ENCODE measurements at regions not wholly inside any gene's neighbourhood (a gene's known extent, or its start where the extent isn't known, plus 50 kb on each side); places are given as distances from the start of the nearest gene placed in this dataset.
"Not testable (repeated sequence)": the region's sequence is repeated elsewhere in the genome, so short reads cannot be mapped to it uniquely, and the experiment has no call there.

GRCh38 chr3:109413049-109413448 lies 75.7 kb upstream of the DPPA4 start:
- Histone ChIP-seq H3K4me1 (ENCODE audit: insufficient read depth, low read length) (no peaks in the 10 kb centered on the region), H3K4me3 (ENCODE audit: low read length) (no peak overlapping the region), H3K36me3 (ENCODE audit: insufficient read depth, low read length) (no peaks in the 10 kb centered on the region), H3K27me3 (ENCODE audit: insufficient read depth, low read length, poor library complexity, severe bottlenecking) (no peaks in the 10 kb centered on the region), H3K9me3 (ENCODE audit: low read length) (no peaks in the 10 kb centered on the region), H3K27ac (ENCODE audit: low read depth, low read length) (no peak overlapping the region)
- Mint-ChIP-seq H3K9me3 (peaks cover 0 to 5% (median 2%) of the 10 kb centered on the region in 5 donors), H3K27ac (no peak overlapping the region), H3K4me3 (no peak overlapping the region), H3K36me3 (no peaks in the 10 kb centered on the region), H3K27me3 (no peaks in the 10 kb centered on the region), H3K4me1 (no peaks in the 10 kb centered on the region)
- DNase-seq, result no peak
- ChIA-PET CTCF (no interaction called here), POLR2A (no interaction called here)

DNA sequence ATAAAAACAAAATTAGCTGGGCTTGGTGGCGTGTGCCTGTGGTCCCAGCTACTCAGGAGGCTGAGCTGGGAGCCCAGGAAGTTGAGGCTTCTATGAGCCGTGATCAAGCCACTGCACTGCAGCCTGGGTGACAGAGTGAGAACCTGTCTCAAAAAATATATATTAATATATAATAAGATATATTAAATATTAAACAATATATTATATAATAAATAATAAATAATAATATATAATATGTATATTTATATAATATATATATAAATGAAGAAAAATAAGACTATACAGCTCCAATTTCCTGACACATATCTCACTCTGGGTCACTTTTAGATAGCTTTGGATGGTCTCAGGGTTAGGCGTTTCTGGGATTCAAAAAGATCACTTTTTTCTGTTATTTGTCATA lies 74.2 kb upstream of the DPPA4 start:
- H3K27ac Mint-ChIP-seq, result no peak overlapping the region
- CTCF ChIA-PET, result no interaction called here
- DNase-seq, result no peak
- H3K27me3 Mint-ChIP-seq, result peaks cover 0 to 2% of the 10 kb centered on the region in 2 donors
- no peak overlapping the region for H3K27ac ChIP-seq (ENCODE audit: low read depth, low read length)
- no peaks in the 10 kb centered on the region for H3K9me3 ChIP-seq (ENCODE audit: low read length)
- H3K4me1 Mint-ChIP-seq, result no peaks in the 10 kb centered on the region
- no peak overlapping the region for H3K4me3 ChIP-seq (ENCODE audit: low read length)
- no peak overlapping the region for H3K4me3 Mint-ChIP-seq
- no peaks in the 10 kb centered on the region for H3K36me3 Mint-ChIP-seq
- H3K27me3 ChIP-seq (ENCODE audit: insufficient read depth, low read length, poor library complexity, severe bottlenecking), result no peaks in the 10 kb centered on the region
- POLR2A ChIA-PET, result no interaction called here
- H3K4me1 ChIP-seq (ENCODE audit: insufficient read depth, low read length), result no peaks in the 10 kb centered on the region
- no peaks in the 10 kb centered on the region for H3K36me3 ChIP-seq (ENCODE audit: insufficient read depth, low read length)
- peaks cover 0 to 7% (median 3%) of the 10 kb centered on the region in 5 donors for H3K9me3 Mint-ChIP-seq

- ChIA-PET CTCF (no interaction called here), POLR2A (no interaction called here)
- Histone ChIP-seq H3K36me3 (ENCODE audit: insufficient read depth, low read length) (no peaks in the 10 kb centered on the region), H3K4me1 (ENCODE audit: insufficient read depth, low read length) (no peaks in the 10 kb centered on the region), H3K27ac (ENCODE audit: low read depth, low read length) (no peak overlapping the region), H3K4me3 (ENCODE audit: low read length) (no peak overlapping the region), H3K9me3 (ENCODE audit: low read length) (no peaks in the 10 kb centered on the region), H3K27me3 (ENCODE audit: insufficient read depth, low read length, poor library complexity, severe bottlenecking) (no peaks in the 10 kb centered on the region)
- H3K4me1 Mint-ChIP-seq, result no peaks in the 10 kb centered on the region
- H3K27ac Mint-ChIP-seq, result no peak overlapping the region
- H3K36me3 Mint-ChIP-seq, result no peaks in the 10 kb centered on the region
- no peaks in the 10 kb centered on the region for H3K9me3 Mint-ChIP-seq
- H3K4me3 Mint-ChIP-seq, result no peak overlapping the region
- no peak for DNase-seq
- H3K27me3 Mint-ChIP-seq, result no peaks in the 10 kb centered on the region
Measured at GRCh38 chr3:109396806-109397205, 59.5 kb upstream of the DPPA4 start.

DNA sequence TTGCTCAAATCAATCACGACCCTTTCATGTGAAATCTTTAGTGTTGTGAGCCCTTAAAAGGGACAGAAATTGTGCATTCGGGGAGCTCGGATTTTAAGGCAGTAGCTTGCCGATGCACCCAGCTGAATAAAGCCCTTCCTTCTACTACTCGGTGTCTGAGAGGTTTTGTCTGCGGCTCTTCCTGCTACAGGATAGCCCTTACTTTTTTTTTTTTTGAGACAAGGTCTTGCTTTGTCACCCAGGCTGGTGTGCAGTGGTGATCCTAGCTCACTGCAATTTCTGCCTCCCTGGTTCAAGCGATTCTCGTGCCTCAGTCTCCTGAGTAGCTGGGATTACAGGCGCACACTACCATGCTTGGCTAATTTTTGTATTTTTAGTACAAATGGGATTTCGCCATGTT lies 56.4 kb upstream of the DPPA4 start:
- H3K9me3 Mint-ChIP-seq; DNase-seq; H3K9me3 ChIP-seq (ENCODE audit: low read length); H3K36me3 Mint-ChIP-seq; CTCF ChIA-PET; H3K27ac ChIP-seq (ENCODE audit: low read depth, low read length); H3K4me3 ChIP-seq (ENCODE audit: low read length); POLR2A ChIA-PET; H3K27me3 ChIP-seq (ENCODE audit: insufficient read depth, low read length, poor library complexity, severe bottlenecking); H3K27ac Mint-ChIP-seq; H3K4me1 Mint-ChIP-seq; H3K4me3 Mint-ChIP-seq; H3K27me3 Mint-ChIP-seq; H3K36me3 ChIP-seq (ENCODE audit: insufficient read depth, low read length); H3K4me1 ChIP-seq (ENCODE audit: insufficient read depth, low read length): not testable (repeated sequence)

GRCh38 chr3:109392293-109392692 lies 54.9 kb upstream of the DPPA4 start:
- H3K4me3 Mint-ChIP-seq, result no peak overlapping the region
- Histone ChIP-seq H3K9me3 (ENCODE audit: low read length) (no peaks in the 10 kb centered on the region), H3K36me3 (ENCODE audit: insufficient read depth, low read length) (no peaks in the 10 kb centered on the region), H3K27me3 (ENCODE audit: insufficient read depth, low read length, poor library complexity, severe bottlenecking) (no peaks in the 10 kb centered on the region), H3K27ac (ENCODE audit: low read depth, low read length) (no peak overlapping the region), H3K4me1 (ENCODE audit: insufficient read depth, low read length) (no peaks in the 10 kb centered on the region), H3K4me3 (ENCODE audit: low read length) (no peak overlapping the region)
- no peak overlapping the region for H3K27ac Mint-ChIP-seq
- ChIA-PET POLR2A (no interaction called here), CTCF (no interaction called here)
- no peaks in the 10 kb centered on the region for H3K4me1 Mint-ChIP-seq
- H3K9me3 Mint-ChIP-seq, result no peaks in the 10 kb centered on the region
- DNase-seq, result no peak
- H3K36me3 Mint-ChIP-seq, result no peaks in the 10 kb centered on the region
- H3K27me3 Mint-ChIP-seq, result no peaks in the 10 kb centered on the region

GRCh38 chr3:109387621-109388020 lies 50.3 kb upstream of the DPPA4 start:
- Mint-ChIP-seq H3K27me3 (no peaks in the 10 kb centered on the region), H3K4me3 (no peak overlapping the region), H3K4me1 (no peaks in the 10 kb centered on the region), H3K36me3 (no peaks in the 10 kb centered on the region), H3K9me3 (no peaks in the 10 kb centered on the region), H3K27ac (no peak overlapping the region)
- POLR2A ChIA-PET, result no interaction called here
- no peak for DNase-seq
- CTCF ChIA-PET, result no interaction called here
- Histone ChIP-seq H3K27ac (ENCODE audit: low read depth, low read length) (no peak overlapping the region), H3K9me3 (ENCODE audit: low read length) (no peaks in the 10 kb centered on the region), H3K4me1 (ENCODE audit: insufficient read depth, low read length) (no peaks in the 10 kb centered on the region), H3K36me3 (ENCODE audit: insufficient read depth, low read length) (no peaks in the 10 kb centered on the region), H3K27me3 (ENCODE audit: insufficient read depth, low read length, poor library complexity, severe bottlenecking) (no peaks in the 10 kb centered on the region), H3K4me3 (ENCODE audit: low read length) (no peak overlapping the region)

GRCh38 chr3:109387201-109387600 lies 49.9 kb upstream of the DPPA4 start:
- Mint-ChIP-seq H3K4me3 (no peak overlapping the region), H3K27me3 (no peaks in the 10 kb centered on the region), H3K27ac (no peak overlapping the region), H3K4me1 (no peaks in the 10 kb centered on the region), H3K36me3 (no peaks in the 10 kb centered on the region), H3K9me3 (no peaks in the 10 kb centered on the region)
- CTCF ChIA-PET, result no interaction called here
- no peaks in the 10 kb centered on the region for H3K36me3 ChIP-seq (ENCODE audit: insufficient read depth, low read length)
- H3K27ac ChIP-seq (ENCODE audit: low read depth, low read length), result no peak overlapping the region
- no peaks in the 10 kb centered on the region for H3K4me1 ChIP-seq (ENCODE audit: insufficient read depth, low read length)
- no peaks in the 10 kb centered on the region for H3K27me3 ChIP-seq (ENCODE audit: insufficient read depth, low read length, poor library complexity, severe bottlenecking)
- H3K9me3 ChIP-seq (ENCODE audit: low read length), result no peaks in the 10 kb centered on the region
- no peak for DNase-seq
- no peak overlapping the region for H3K4me3 ChIP-seq (ENCODE audit: low read length)
- POLR2A ChIA-PET, result no interaction called here
